Activated CD4-positive, alpha-beta T cell treated with anti-CD3 and anti-CD28 coated beads, Interleukin-2, amount 10 ng/mL, durations not matched to agents 7 days and 5 days (primary cell): ENCODE measurements at regions not wholly inside any gene's neighbourhood (a gene's known extent, or its start where the extent isn't known, plus 50 kb on each side); places are given as distances from the start of the nearest gene placed in this dataset.

Experiments
- CTCF ChIA-PET: fragments of 350-600 bp; sonication (Branson Sonifier 250); formaldehyde crosslinking; loops from one replicate; lab custom pipeline; 2021; ENCODE audit warnings: antibody characterized with exemption; lab: Charles Lee
- POLR2A ChIA-PET: fragments of 350-600 bp; sonication (Branson Sonifier 250); formaldehyde crosslinking; loops from one replicate; lab custom pipeline; 2021; ENCODE audit warnings: antibody characterized with exemption; lab: Charles Lee
- DNase-seq: peaks from one replicate; pipeline ENCODE4 v3.0.0-alpha.2; 2020
- H3K27ac Mint-ChIP-seq: one replicate; pipeline ENCODE4 v1.8.0; 2021; ENCODE audit warnings: mild to moderate bottlenecking, moderate library complexity, mixed read lengths
- H3K27me3 Mint-ChIP-seq: one replicate; pipeline ENCODE4 v1.8.0; 2021; ENCODE audit warnings: mixed read lengths
- H3K36me3 Mint-ChIP-seq: one replicate; pipeline ENCODE4 v1.8.0; 2021; ENCODE audit warnings: low read depth, mixed read lengths
- H3K4me1 Mint-ChIP-seq: one replicate; pipeline ENCODE4 v1.8.0; 2021; ENCODE audit warnings: mixed read lengths
- H3K4me3 Mint-ChIP-seq: one replicate; pipeline ENCODE4 v1.8.0; 2021; ENCODE audit warnings: mild to moderate bottlenecking, moderate library complexity, mixed read lengths
- H3K9me3 Mint-ChIP-seq: one replicate; pipeline ENCODE4 v1.8.0; 2021; ENCODE audit warnings: mixed read lengths

DNA sequence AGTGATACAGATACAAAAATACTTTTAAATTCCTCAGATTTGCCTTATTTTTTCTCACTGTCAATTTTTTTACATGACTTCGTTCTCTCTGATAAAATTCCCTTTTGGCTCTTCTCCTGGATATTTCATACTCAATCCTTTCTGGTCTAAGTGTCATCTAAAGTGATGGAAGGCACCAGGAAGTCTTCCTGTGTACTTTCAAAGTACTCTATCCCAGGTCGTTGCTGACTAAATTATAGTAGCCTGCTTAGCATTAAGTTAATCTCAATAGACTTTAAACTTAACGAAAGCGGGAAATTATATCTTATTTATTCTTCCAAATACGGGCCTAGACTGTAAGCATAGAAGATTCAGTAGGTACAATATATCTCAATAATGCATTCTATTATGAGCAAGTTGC, 67.8 kb downstream of the CASP12 start:
- ChIA-PET CTCF (no interaction called here), POLR2A (no interaction called here)
- no peaks in the 10 kb centered on the region for H3K9me3 Mint-ChIP-seq
- no peak overlapping the region for H3K27ac Mint-ChIP-seq
- no peak for DNase-seq
- no peak overlapping the region for H3K4me3 Mint-ChIP-seq
- no peaks in the 10 kb centered on the region for H3K4me1 Mint-ChIP-seq
- H3K27me3 Mint-ChIP-seq: no peaks in the 10 kb centered on the region
- no peaks in the 10 kb centered on the region for H3K36me3 Mint-ChIP-seq

DNA sequence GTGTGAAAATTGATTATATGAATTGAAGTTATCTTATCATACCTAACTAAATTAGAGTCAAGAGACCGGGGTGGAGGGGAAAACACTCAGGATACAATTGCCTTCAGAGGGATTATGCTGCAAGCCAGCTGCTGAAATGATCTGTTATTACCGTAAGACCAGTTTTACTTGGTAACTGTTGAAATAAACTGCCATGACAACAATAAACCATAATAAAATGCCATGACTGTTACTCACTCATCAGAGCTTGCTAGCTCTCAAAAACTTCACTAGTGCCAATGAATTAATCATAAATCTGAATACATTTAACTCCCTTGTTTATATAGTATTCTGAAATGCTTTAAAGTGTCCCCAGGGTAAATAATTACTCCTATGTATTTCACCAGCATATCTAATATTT, 68.2 kb downstream of the CASP12 start:
- no peak overlapping the region for H3K4me3 Mint-ChIP-seq
- POLR2A ChIA-PET: no interaction called here
- DNase-seq: no peak
- H3K36me3 Mint-ChIP-seq: no peaks in the 10 kb centered on the region
- H3K27me3 Mint-ChIP-seq: no peaks in the 10 kb centered on the region
- CTCF ChIA-PET: no interaction called here
- no peaks in the 10 kb centered on the region for H3K9me3 Mint-ChIP-seq
- no peaks in the 10 kb centered on the region for H3K4me1 Mint-ChIP-seq
- H3K27ac Mint-ChIP-seq: no peak overlapping the region

DNA sequence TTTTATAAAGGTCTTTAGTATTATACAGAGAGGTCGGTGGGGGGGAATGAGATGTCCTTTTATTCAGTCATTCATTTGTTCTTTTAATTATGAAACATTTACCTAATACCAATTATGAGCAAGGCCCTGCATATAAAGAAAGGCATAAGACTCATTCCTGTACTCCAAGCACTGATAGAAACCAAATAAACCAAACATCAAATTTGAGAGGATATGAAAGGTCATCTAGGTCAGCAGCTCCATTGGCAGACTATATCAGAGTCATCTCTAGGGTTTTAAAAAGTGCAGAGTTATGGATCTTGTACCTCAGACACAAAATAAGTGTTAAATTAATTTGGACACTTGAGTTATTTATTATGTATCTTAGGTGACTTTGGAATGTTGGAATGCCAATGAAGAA, 71.5 kb downstream of the CASP12 start:
- Mint-ChIP-seq H3K27ac (no peak overlapping the region), H3K4me3 (no peak overlapping the region), H3K36me3 (no peaks in the 10 kb centered on the region), H3K27me3 (no peaks in the 10 kb centered on the region), H3K4me1 (no peaks in the 10 kb centered on the region), H3K9me3 (no peaks in the 10 kb centered on the region)
- CTCF ChIA-PET: interaction anchor here (0.6 to 0.9 kb wide), 3 partner anchors 21 to 559 kb away, joined by 3 read pairs; no protein-coding TSS in a partner anchor
- POLR2A ChIA-PET: no interaction called here
- no peak for DNase-seq

DNA sequence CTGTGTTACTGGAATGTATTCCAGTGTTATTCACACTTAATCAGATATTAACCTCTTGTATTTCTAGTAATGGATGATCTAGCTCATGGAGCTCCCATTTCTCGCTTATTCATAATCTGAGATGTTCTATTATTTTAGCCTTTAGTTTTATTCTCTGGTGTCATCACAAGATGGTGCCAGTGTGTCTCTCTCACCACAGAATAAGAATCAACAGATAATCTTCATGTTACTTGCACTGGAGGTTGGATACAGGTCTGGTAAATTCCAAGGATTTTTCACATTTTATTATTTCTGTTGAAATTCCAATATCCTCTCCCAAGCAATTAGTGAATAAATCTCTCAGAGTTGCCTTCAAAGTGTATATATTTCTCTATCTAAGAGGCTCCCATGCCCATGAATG, 74.6 kb downstream of the CASP12 start:
- ChIA-PET POLR2A (no interaction called here), CTCF (interaction anchor here (0.6 kb wide), 2 partner anchors 44 to 154 kb away, joined by 3 read pairs; no protein-coding TSS in a partner anchor)

DNA sequence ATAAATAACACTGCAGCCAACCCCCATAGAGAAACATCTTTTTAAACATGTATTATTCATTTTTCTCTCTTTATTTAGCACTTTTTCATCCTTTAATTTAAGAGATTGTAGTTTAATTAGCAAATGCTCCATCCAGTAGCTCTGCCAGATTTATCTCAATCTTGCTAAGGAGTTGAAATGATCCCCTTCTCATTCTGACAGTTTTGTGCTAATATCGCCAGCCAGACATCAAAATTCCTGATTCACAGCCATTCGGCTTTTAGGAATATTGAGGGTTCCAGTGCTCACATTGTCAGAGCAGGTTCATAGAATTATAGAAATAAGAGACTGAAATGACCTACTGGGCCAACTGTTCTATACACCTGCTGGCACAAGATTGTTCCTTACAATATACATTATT, 77.8 kb downstream of the CASP12 start:
- no peak for DNase-seq
- Mint-ChIP-seq H3K27me3 (no peaks in the 10 kb centered on the region), H3K9me3 (no peaks in the 10 kb centered on the region), H3K4me1 (no peaks in the 10 kb centered on the region), H3K27ac (no peak overlapping the region), H3K4me3 (no peak overlapping the region), H3K36me3 (no peaks in the 10 kb centered on the region)
- POLR2A ChIA-PET: no interaction called here
- CTCF ChIA-PET: no interaction called here

More for the DNA sequence above, 74.6 kb downstream of the CASP12 start:
- H3K4me1 Mint-ChIP-seq: no peaks in the 10 kb centered on the region
- H3K36me3 Mint-ChIP-seq: no peaks in the 10 kb centered on the region
- no peak for DNase-seq
- H3K27ac Mint-ChIP-seq: no peak overlapping the region
- no peak overlapping the region for H3K4me3 Mint-ChIP-seq
- H3K9me3 Mint-ChIP-seq: no peaks in the 10 kb centered on the region
- no peaks in the 10 kb centered on the region for H3K27me3 Mint-ChIP-seq

DNA sequence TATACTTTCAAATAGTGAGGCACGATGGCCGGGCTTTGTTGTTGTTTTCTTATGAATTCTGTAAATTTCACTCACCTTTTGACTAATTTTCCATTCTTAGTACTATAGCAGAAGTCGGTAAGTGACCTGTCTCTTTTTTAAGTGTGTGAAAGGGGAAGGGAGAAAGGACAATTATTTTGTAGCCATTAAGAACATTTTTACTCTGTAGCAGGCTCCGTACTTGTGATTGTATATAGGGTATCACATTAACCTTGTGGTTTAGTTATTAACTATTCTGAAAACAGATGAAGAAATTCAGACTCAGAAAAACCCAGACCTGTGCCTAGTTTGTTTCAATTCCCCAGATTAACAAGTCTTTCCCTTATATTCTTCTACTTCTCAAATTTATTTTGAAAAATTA, 78.7 kb downstream of the CASP12 start:
- Mint-ChIP-seq H3K27ac (no peak overlapping the region), H3K27me3 (no peaks in the 10 kb centered on the region), H3K9me3 (no peaks in the 10 kb centered on the region), H3K36me3 (no peaks in the 10 kb centered on the region), H3K4me1 (no peaks in the 10 kb centered on the region), H3K4me3 (no peak overlapping the region)
- ChIA-PET POLR2A (no interaction called here), CTCF (no interaction called here)
- no peak for DNase-seq

DNA sequence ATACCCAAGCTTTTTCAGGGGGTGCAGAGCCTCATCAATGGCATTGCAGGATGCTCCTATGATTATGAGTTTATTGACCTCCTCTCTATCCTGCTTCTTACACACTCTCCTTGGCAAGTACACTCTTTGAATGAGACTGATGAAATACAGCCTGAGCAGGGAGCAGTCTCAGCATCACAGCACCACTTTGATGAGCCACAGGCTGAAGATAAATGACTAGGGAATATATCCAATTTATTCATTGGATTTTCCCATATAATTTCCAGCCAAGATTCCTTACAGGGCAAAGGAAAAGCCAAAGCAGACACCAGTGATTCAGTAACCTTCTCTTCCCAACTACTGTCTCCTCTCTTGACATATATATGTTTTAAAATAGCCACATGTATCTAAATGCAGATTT, 79.2 kb downstream of the CASP12 start:
- H3K4me1 Mint-ChIP-seq: no peaks in the 10 kb centered on the region
- CTCF ChIA-PET: no interaction called here
- H3K27ac Mint-ChIP-seq: no peak overlapping the region
- H3K27me3 Mint-ChIP-seq: no peaks in the 10 kb centered on the region
- POLR2A ChIA-PET: no interaction called here
- H3K9me3 Mint-ChIP-seq: no peaks in the 10 kb centered on the region
- no peak for DNase-seq
- no peak overlapping the region for H3K4me3 Mint-ChIP-seq
- no peaks in the 10 kb centered on the region for H3K36me3 Mint-ChIP-seq

DNA sequence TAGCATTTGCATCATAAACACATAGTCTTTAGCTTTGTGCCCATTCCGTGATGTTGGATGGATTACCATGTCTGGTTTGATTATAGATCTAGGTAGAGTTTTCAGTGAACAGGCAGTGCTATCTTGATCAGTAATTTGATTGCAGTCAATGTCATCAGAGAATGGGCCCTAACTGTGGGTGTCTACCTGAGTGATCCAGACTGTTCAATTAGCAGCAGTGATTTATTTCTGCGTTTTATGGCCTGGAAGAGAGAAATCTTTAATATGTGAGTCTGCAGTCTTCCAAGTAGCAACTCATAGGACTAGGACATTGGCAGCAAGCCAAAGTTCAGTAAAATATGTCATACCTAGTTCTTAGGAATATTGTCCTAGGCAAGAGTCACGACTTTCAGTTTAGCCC, 80.3 kb downstream of the CASP12 start:
- no peaks in the 10 kb centered on the region for H3K27me3 Mint-ChIP-seq
- H3K9me3 Mint-ChIP-seq: peaks cover 2% of the 10 kb centered on the region
- H3K4me3 Mint-ChIP-seq: no peak overlapping the region
- no peak overlapping the region for H3K27ac Mint-ChIP-seq
- no peak for DNase-seq
- CTCF ChIA-PET: interaction anchor here (0.6 kb wide), 2 partner anchors 311 to 710 kb away, joined by 3 to 6 read pairs; no protein-coding TSS in a partner anchor
- H3K4me1 Mint-ChIP-seq: no peaks in the 10 kb centered on the region
- H3K36me3 Mint-ChIP-seq: peaks cover 2% of the 10 kb centered on the region
- POLR2A ChIA-PET: no interaction called here

DNA sequence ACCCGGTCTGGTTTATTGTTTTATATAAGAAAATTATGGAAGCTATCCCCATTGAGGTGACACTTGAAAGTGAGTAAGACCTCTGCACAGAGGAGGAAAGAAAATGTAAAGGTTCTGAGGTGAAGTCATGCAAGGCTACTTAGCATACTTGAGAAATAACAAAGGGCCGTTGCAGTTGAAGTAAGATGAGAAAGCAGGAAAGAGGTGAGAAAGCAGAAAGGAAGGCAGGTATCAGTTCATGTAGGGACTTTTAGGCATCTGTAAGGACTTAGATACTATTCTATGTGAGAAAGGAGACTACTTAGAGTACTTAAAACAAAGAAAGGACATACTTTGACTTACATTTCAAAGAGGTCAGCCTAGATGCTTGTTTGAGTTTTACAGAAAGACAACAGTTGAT, 84.7 kb downstream of the CASP12 start:
- Mint-ChIP-seq H3K4me3 (no peak overlapping the region), H3K27me3 (no peaks in the 10 kb centered on the region), H3K4me1 (no peaks in the 10 kb centered on the region), H3K9me3 (peaks cover 2% of the 10 kb centered on the region), H3K27ac (no peak overlapping the region), H3K36me3 (peaks cover 2% of the 10 kb centered on the region)
- ChIA-PET CTCF (no interaction called here), POLR2A (no interaction called here)
- DNase-seq: no peak

DNA sequence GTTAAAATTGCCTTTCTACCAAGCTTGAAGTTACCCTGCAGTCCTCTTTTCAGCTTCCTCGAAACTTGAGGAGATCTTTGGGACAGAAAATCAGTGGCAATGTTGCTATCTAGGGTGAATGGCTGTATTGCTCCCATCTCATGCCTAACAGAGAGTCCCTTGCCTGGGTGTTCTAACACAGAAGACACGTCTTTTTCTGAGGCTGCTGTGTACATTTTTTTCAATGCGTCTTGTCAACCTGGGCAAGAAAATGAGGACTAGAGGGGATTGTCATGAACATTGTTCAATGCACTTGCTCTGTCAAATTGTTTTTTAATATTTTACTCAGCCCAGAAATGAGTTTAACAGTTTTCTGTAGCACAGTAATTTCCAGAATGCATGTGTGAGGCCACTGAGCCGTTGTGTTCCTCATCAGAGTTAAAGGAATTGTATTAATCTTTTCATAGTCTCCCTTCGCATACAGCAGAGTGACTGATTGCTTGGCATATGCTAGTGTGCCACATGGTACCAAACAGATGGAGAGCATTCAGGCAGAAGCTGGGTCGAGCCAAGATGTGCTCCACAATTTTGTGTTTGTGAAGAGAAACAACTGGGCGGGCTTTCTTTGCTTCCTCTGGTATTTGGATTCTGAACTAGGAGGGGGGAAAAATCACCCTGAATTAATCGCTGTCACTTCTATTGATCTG, 86.0 kb downstream of the CASP12 start:
- H3K9me3 Mint-ChIP-seq: peaks cover 4% of the 10 kb centered on the region
- H3K36me3 Mint-ChIP-seq: peaks cover 2% of the 10 kb centered on the region
- H3K4me3 Mint-ChIP-seq: no peak overlapping the region
- POLR2A ChIA-PET: no interaction called here
- CTCF ChIA-PET: no interaction called here
- H3K27ac Mint-ChIP-seq: no peak overlapping the region
- DNase-seq: no peak
- H3K27me3 Mint-ChIP-seq: no peaks in the 10 kb centered on the region
- H3K4me1 Mint-ChIP-seq: no peaks in the 10 kb centered on the region

DNA sequence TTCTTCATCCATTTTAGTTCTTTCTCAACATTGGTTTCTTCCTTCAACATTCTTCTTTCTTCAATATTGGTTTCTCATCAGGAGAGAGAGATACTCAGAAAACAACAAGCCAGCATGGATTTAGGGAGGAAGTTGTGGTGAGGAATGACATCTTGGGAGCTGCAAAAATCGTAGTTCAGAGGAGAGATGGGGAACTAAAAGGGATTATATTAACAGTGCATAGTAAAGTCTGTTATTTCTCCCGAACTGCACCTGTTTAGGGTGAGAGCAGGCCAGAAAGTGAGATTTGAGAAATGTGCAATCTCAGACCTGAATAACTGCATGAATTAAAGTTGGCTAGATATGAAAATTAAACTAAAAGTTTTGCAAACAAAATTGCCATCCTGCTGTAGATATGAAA, 94.5 kb downstream of the CASP12 start:
- Mint-ChIP-seq H3K4me3 (no peak overlapping the region), H3K27me3 (no peaks in the 10 kb centered on the region), H3K27ac (no peak overlapping the region), H3K36me3 (peaks cover 6% of the 10 kb centered on the region), H3K4me1 (peaks cover 20% of the 10 kb centered on the region), H3K9me3 (peaks cover 9% of the 10 kb centered on the region)
- ChIA-PET CTCF (interaction anchor here (0.7 kb wide), 1 partner anchor 22 kb away, joined by 3 read pairs; no protein-coding TSS in a partner anchor), POLR2A (no interaction called here)
- no peak for DNase-seq

DNA sequence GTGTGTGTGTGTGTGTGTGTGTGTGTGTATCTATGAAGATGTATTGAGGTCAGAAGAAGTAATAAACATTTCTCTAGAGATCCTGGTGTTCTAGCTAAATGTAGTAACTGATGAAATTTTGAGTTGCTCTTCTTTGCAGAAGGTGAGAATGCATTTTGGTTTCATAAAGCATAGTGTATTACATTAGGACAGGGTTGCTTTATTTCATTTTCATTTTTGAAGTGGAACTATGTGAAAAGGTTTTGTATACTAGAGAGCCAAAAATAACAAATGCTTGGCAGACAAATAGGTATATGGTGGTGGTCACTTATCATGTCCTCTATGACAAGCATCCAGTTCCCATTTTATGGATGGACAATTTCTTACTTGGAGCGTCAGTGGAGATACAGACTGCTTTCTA, 99.0 kb downstream of the CASP12 start:
- H3K27me3 Mint-ChIP-seq: no peaks in the 10 kb centered on the region
- DNase-seq: no peak
- H3K36me3 Mint-ChIP-seq: peaks cover 33% of the 10 kb centered on the region
- peaks cover 34% of the 10 kb centered on the region for H3K4me1 Mint-ChIP-seq
- H3K4me3 Mint-ChIP-seq: peak overlapping the region; percentile 68
- H3K9me3 Mint-ChIP-seq: peaks cover 31% of the 10 kb centered on the region
- CTCF ChIA-PET: no interaction called here
- POLR2A ChIA-PET: no interaction called here
- peak overlapping the region; percentile 99 for H3K27ac Mint-ChIP-seq

DNA sequence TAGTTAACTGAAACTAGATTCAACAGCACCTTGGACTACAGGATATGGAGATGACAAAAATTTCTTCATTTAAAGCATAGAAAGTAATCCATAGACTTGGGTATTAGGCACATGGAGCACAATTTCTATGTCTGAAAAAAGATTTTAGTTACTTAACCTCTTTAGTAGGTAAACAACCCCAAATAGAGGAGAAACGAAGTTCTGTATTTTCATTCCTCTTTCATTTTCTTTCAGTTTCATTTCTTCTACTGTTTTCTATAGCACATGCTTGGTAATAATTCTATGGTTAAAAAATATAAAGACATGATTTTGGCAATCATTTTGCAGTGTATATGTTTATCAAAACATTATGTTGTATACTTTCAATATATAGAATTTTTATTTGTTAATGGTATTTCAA, 99.5 kb downstream of the CASP12 start:
- H3K27ac Mint-ChIP-seq: peak overlapping the region; percentile 99
- peaks cover 33% of the 10 kb centered on the region for H3K36me3 Mint-ChIP-seq
- peaks cover 33% of the 10 kb centered on the region for H3K4me1 Mint-ChIP-seq
- H3K4me3 Mint-ChIP-seq: peak overlapping the region; percentile 73
- DNase-seq: no peak
- no peaks in the 10 kb centered on the region for H3K27me3 Mint-ChIP-seq
- POLR2A ChIA-PET: no interaction called here
- H3K9me3 Mint-ChIP-seq: peaks cover 31% of the 10 kb centered on the region
- CTCF ChIA-PET: no interaction called here

DNA sequence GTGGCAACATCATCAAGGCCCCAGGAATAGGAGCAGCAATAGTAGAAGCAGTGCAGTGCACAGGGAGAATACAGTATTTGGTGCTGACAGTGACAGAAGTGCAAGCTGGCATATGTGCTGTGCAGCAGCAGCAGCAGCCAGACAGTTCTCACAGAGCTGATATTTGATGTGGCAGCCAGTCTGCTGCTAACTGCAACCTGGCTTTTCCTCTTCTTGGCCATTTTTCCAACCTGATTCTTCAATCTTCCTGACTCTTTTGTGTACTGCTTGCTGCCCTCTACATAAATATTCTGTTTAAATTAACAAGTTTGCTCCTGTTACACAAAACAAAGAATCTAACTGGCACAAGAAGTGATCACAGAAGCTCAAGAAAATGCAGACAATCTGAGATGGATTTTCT, 102.0 kb downstream of the CASP12 start:
- ChIA-PET CTCF (no interaction called here), POLR2A (no interaction called here)
- no peaks in the 10 kb centered on the region for H3K27me3 Mint-ChIP-seq
- peaks cover 33% of the 10 kb centered on the region for H3K36me3 Mint-ChIP-seq
- no peak overlapping the region for H3K4me3 Mint-ChIP-seq
- DNase-seq: no peak
- H3K27ac Mint-ChIP-seq: no peak overlapping the region
- H3K9me3 Mint-ChIP-seq: peaks cover 29% of the 10 kb centered on the region
- H3K4me1 Mint-ChIP-seq: peaks cover 30% of the 10 kb centered on the region
